Tibial artery (tissue), 4 donors: ENCODE measurements at regions not wholly inside any gene's neighbourhood (a gene's known extent, or its start where the extent isn't known, plus 50 kb on each side); places are given as distances from the start of the nearest gene placed in this dataset.
"Not testable (repeated sequence)": the region's sequence is repeated elsewhere in the genome, so short reads cannot be mapped to it uniquely, and the experiment has no call there.

Experiments
- DNase-seq, 2 donors: peaks; one replicate each; pipeline ENCODE4 v3.0.0-alpha.2; 2019
- H3K27ac ChIP-seq, 2 donors: fragments of 200-600 bp; sonication (generic) in 1 of 2; 1 replicate in 1 of 2; 2 replicates in 1 of 2; pipeline ENCODE4 v1.5.1; 2018 to 2019; ENCODE audit warnings: mild to moderate bottlenecking in 1 of 2
- H3K27me3 ChIP-seq, 2 donors: fragments of 200-600 bp; sonication (generic) in 1 of 2; one replicate each; pipeline versions ENCODE4 v1.5.1 to v1.6.0; 2016 to 2019
- H3K36me3 ChIP-seq, 3 donors: fragments of 200-600 bp; sonication (generic) in 2 of 3; one replicate each; pipeline ENCODE4 v1.5.1; 2016 to 2019; ENCODE audit warnings: mild to moderate bottlenecking in 2 of 3
- H3K4me1 ChIP-seq, 4 donors: fragments of 200-600 bp; sonication (generic) in 2 of 4; 1 replicate in 3 of 4; 2 replicates in 1 of 4; pipeline ENCODE4 v1.5.1; 2016 to 2019
- H3K4me3 ChIP-seq, 2 donors: fragments of 200-600 bp; sonication (generic) in 1 of 2; 1 replicate in 1 of 2; 2 replicates in 1 of 2; pipeline ENCODE4 v1.5.1; 2018 to 2019; ENCODE audit warnings: mild to moderate bottlenecking in 2 of 2
- H3K9me3 ChIP-seq, 3 donors: fragments of 200-600 bp; sonication (generic) in 1 of 3; one replicate each; pipeline ENCODE4 v1.5.1; 2016 to 2019
- CTCF ChIP-seq, 2 experiments: fragments of 200-600 bp in 1 of 2; fragments of 450-650 bp in 1 of 2; IDR thresholded peaks; one replicate each; pipeline ENCODE4 v1.5.1; 2017 to 2019; ENCODE audit warnings: antibody characterized with exemption in 2 of 2, mild to moderate bottlenecking in 1 of 2, moderate library complexity in 1 of 2
- intact Hi-C: fragments of 100-400 bp; cut with DNase I; formaldehyde crosslinking; loops from one replicate; pipeline ENCODE4 v1.15.0; 2023; ENCODE audit warnings: low total_unique reads

- H3K9me3 ChIP-seq, result no peaks in the 10 kb centered on the region
- TF ChIP-seq CTCF (IDR thresholded peaks at IDR 0.05), result no peak
- H3K4me3 ChIP-seq, result no peak overlapping the region
- no peak overlapping the region for H3K27ac ChIP-seq
- no peaks in the 10 kb centered on the region for H3K36me3 ChIP-seq
- H3K4me1 ChIP-seq, result no peaks in the 10 kb centered on the region
- H3K27me3 ChIP-seq, result no peaks in the 10 kb centered on the region
- intact Hi-C loops, result no loop called here
- DNase-seq, result no peak
Observed at GRCh38 chr4:20019310-20020015, 232.2 kb upstream of the SLIT2 start.

DNA sequence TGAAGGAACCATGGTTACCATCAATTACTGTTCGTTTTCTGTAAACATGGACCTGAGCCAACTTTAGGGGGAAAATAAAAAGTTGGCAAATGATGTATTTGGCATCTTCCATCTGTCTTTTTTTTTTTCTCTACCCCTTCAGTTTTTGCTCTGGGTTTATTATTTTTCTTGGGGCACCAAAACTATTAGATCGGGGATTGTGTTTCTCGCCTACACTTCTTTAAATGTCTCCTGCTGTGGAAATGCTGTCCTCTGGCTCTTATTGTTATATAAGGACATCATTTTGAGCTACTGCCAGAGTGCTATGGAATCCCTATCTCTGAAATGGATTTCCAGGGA, 234.0 kb upstream of the SLIT2 start:
- TF ChIP-seq CTCF (IDR thresholded peaks at IDR 0.05), result no peak
- intact Hi-C loops, result no loop called here
- Histone ChIP-seq H3K27ac (no peak overlapping the region), H3K4me1 (no peaks in the 10 kb centered on the region), H3K27me3 (no peaks in the 10 kb centered on the region), H3K36me3 (no peaks in the 10 kb centered on the region), H3K9me3 (no peaks in the 10 kb centered on the region), H3K4me3 (no peak overlapping the region)
- no peak for DNase-seq

GRCh38 chr4:20017070-20017776, 234.5 kb upstream of the SLIT2 start:
- Histone ChIP-seq H3K36me3 (no peaks in the 10 kb centered on the region), H3K9me3 (no peaks in the 10 kb centered on the region), H3K4me3 (no peak overlapping the region), H3K4me1 (no peaks in the 10 kb centered on the region), H3K27ac (no peak overlapping the region), H3K27me3 (no peaks in the 10 kb centered on the region)
- intact Hi-C loops, result no loop called here
- TF ChIP-seq CTCF (IDR thresholded peaks at IDR 0.05), result no peak
- no peak for DNase-seq

DNA sequence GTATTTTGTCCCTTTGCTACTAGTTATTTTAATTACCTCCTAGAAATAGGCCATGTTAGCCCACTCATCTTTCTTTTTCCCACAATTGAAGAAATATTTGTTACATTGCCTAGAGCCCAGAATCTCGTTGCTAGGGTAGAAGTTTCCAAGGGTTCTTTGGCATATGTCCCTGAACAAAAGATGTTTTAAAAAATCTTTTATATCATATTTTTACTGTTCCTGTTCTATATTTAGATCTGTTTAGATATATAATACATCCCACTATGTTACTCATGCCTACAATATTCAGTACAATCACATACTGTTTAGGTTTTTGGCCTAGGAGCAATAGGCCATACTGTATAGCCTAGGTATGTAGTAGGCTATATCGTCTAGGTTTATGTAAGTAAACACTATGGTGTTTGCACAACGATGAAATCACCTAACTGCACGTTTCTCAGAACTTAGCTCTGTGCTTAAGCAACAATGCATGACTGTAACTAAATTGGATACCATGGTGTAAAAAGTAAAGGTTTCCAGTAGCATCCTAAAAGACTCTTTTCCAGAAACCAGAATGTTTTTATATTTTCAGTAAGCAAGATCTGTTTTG, 236.0 kb upstream of the SLIT2 start:
- DNase-seq, result no peak
- H3K27ac ChIP-seq, result no peak overlapping the region
- H3K9me3 ChIP-seq, result no peaks in the 10 kb centered on the region
- H3K27me3 ChIP-seq, result no peaks in the 10 kb centered on the region
- no peak overlapping the region for H3K4me3 ChIP-seq
- no peaks in the 10 kb centered on the region for H3K36me3 ChIP-seq
- intact Hi-C loops, result no loop called here
- no peaks in the 10 kb centered on the region for H3K4me1 ChIP-seq
- no peak for TF ChIP-seq CTCF (IDR thresholded peaks at IDR 0.05)

DNA sequence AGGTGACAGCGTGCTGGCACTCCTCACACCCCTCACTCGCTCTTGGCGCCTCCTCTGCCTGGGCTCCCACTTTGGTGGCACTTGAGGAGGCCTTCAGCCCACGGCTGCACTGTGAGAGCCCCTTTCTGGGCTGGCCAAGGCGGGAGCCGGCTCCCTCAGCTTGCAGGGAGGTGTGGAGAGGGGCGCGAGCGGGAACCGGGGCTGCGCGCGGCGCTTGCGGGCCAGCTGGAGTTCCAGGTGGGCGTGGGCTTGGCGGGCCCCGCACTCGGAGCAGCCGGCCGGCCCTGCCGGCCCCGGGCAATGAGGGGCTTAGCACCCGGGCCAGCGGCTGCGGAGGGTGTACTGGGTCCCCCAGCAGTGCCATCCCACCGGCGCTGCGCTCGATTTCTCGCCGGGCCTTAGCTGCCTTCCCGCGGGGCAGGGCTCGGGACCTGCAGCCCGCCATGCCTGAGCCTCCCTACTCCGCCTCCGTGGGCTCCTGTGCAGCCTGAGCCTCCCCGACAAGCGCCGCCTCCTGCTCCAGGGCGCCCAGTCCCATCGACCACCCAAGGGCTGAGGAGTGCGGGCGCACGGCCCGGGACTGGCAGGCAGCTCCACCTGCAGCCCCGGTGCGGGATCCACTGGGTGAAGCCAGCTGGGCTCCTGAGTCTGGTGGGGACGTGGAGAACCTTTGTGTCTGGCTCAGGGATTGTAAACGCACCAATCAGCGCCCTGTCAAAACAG, 247.7 kb upstream of the SLIT2 start:
- intact Hi-C loops, H3K9me3 ChIP-seq, H3K27ac ChIP-seq, H3K27me3 ChIP-seq, H3K4me3 ChIP-seq, DNase-seq, H3K36me3 ChIP-seq, H3K4me1 ChIP-seq: not testable (repeated sequence)
